Neural crest cell (in vitro differentiated cells): ENCODE measurements at regions not wholly inside any gene's neighbourhood (a gene's known extent, or its start where the extent isn't known, plus 50 kb on each side); places are given as distances from the start of the nearest gene placed in this dataset.

ENCODE experiments used
- DNase-seq: peaks from one replicate; pipeline ENCODE4 v3.0.0; 2021; ENCODE audit warnings: low read depth, mixed read lengths, low spot score
- H3K27ac Mint-ChIP-seq: one replicate; pipeline ENCODE4 v1.8.0; 2021; ENCODE audit warnings: mild to moderate bottlenecking, mixed read lengths; ENCODE audit not compliant: unreplicated experiment
- H3K27me3 Mint-ChIP-seq: 2 replicates; pipeline ENCODE4 v1.8.0; 2021; ENCODE audit warnings: low read depth, mild to moderate bottlenecking, mixed read lengths
- H3K36me3 Mint-ChIP-seq: 2 replicates; pipeline ENCODE4 v1.8.0; 2021; ENCODE audit warnings: low read depth, mild to moderate bottlenecking, mixed read lengths
- H3K4me1 Mint-ChIP-seq: 2 replicates; pipeline ENCODE4 v1.8.0; 2021; ENCODE audit warnings: mixed read lengths
- H3K4me3 Mint-ChIP-seq: one replicate; pipeline ENCODE4 v1.8.0; 2021; ENCODE audit warnings: mild to moderate bottlenecking, mixed read lengths
- H3K9me3 Mint-ChIP-seq: 2 replicates; pipeline ENCODE4 v1.8.0; 2021; ENCODE audit warnings: mixed read lengths
- TF ChIP-seq, protein P1 (sequence below): fragments of 200-600 bp; sonication (generic); conservative IDR thresholded peaks from 2 replicates; pipeline ENCODE4 v1.5.0; 2021; ENCODE audit warnings: antibody characterized with exemption, mild to moderate bottlenecking

DNA sequence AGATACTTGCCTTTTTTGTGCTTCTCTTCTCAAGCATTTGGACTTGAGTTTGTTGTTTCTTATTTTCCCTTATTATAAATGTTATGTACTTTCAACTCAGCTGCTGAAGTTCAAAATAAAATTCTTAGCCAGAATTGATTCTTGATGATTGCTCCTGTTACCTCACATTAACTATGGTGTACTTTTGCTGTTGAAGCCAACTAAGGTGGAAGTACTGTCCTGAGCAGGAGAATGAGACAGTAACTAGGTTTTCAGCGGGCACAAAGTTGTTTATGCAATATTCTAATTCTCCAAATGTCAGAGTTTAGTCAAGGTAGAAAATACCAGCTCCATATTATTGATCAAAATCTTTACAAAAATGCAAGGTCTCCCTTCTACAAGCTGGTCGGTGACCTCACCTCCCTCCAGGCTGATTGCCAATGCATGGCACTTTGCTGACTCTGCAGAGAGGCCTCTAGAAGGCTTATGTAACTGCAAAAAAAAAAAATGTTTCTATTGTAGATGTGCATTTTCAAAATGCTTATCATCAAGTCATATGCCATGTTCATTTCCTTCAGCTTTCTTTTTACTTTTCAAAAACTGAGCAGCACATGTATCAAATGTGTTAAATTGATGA lies 1783.5 kb upstream of the WWC1 start:
- DNase-seq: no peak
- TF ChIP-seq, protein P1, sequence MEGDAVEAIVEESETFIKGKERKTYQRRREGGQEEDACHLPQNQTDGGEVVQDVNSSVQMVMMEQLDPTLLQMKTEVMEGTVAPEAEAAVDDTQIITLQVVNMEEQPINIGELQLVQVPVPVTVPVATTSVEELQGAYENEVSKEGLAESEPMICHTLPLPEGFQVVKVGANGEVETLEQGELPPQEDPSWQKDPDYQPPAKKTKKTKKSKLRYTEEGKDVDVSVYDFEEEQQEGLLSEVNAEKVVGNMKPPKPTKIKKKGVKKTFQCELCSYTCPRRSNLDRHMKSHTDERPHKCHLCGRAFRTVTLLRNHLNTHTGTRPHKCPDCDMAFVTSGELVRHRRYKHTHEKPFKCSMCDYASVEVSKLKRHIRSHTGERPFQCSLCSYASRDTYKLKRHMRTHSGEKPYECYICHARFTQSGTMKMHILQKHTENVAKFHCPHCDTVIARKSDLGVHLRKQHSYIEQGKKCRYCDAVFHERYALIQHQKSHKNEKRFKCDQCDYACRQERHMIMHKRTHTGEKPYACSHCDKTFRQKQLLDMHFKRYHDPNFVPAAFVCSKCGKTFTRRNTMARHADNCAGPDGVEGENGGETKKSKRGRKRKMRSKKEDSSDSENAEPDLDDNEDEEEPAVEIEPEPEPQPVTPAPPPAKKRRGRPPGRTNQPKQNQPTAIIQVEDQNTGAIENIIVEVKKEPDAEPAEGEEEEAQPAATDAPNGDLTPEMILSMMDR: no peak
- Mint-ChIP-seq H3K27me3 (no peaks in the 10 kb centered on the region), H3K4me3 (no peak overlapping the region), H3K4me1 (peaks cover 5% of the 10 kb centered on the region), H3K36me3 (no peaks in the 10 kb centered on the region), H3K9me3 (peaks cover 4% of the 10 kb centered on the region), H3K27ac (no peak overlapping the region)

DNA sequence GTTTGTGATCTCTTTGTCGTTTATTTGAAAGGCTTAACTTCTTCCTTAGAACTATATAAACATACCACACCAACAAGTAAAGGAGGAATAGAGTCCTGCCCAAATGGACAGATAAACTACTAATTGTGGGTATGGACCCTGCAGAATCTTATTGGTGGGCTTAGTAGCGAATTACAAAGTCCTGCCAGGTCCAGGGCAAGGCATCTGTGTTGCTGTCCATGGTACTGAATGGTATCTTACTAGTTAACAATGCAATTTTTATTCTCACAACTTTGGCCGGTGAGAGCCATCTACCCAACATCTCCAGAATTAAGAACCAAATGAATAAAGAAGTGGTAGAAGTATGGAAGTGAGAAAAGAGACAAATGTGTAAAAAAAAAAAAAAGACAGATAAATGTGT lies 1782.4 kb upstream of the WWC1 start:
- Mint-ChIP-seq H3K9me3 (peaks cover 4% of the 10 kb centered on the region), H3K36me3 (no peaks in the 10 kb centered on the region), H3K27me3 (no peaks in the 10 kb centered on the region), H3K27ac (no peak overlapping the region), H3K4me1 (peaks cover 5% of the 10 kb centered on the region), H3K4me3 (no peak overlapping the region)
- DNase-seq: peak; percentile 5
- TF ChIP-seq, protein P1: no peak

DNA sequence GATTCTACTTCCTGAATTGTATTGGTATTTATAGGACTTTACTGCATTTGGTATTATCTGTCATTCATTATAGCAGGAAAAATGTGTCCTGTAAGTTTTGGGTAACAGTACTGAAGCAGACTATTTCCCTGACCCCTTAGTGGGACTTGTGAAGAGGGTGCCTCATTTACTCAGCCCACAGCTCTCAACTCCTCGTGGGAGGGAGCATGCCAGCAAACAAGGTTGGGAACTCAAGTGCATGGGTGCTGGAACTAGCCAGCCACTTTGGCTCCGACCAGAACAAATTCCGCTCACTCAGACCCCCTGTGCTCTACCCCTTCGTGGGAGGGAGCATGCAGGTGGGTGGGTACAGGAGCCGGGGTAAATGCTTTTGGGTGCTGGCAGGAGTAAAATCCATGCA lies 1773.5 kb upstream of the WWC1 start:
- H3K4me3 Mint-ChIP-seq: no peak overlapping the region

DNA sequence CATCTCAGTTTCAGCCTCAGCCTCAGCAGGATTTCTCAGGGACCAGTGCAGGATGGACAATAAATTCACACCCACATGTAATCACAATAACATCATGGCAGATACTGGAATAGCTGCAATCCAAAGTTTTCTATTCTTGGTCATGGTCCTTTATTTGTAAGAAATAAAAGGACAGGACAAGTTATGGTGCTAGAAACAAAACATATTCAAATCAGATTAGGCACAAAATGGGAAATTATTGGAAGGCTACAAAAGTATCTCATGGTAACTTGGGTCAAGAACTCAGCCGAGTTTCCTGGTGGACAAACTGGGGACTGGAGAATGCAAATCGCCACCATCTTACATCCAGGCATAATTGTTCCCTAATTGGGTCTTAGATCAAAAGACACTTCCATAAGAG lies 1768.2 kb upstream of the WWC1 start:
- DNase-seq: no peak
- Mint-ChIP-seq H3K27me3 (no peaks in the 10 kb centered on the region), H3K4me1 (peaks cover 4% of the 10 kb centered on the region), H3K4me3 (no peak overlapping the region), H3K36me3 (no peaks in the 10 kb centered on the region), H3K27ac (no peak overlapping the region), H3K9me3 (no peaks in the 10 kb centered on the region)
- TF ChIP-seq, protein P1: no peak

More for the DNA sequence above, 1773.5 kb upstream of the WWC1 start:
- Mint-ChIP-seq H3K27ac (no peak overlapping the region), H3K27me3 (no peaks in the 10 kb centered on the region), H3K4me1 (peaks cover 4% of the 10 kb centered on the region), H3K9me3 (no peaks in the 10 kb centered on the region), H3K36me3 (no peaks in the 10 kb centered on the region)
- TF ChIP-seq, protein P1: no peak
- DNase-seq: no peak

DNA sequence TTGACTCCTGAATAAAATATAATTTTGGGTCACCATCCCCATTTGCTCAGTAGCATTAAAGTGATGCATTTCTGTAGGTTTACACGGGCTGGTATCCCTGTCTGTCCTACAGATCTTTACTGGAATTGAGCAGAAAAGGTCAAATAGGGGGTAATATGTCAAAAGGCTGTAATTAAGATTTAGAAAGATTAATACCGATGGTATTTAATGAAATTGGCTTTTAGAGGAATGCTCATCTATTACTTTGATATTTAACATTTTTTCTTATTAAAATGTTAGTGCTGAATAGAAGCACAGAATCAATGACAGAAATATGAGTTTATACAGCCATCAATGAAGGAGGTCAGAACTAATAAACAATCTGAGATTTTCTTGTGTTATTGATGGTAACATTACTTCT lies 1762.2 kb upstream of the WWC1 start:
- DNase-seq: no peak
- H3K36me3 Mint-ChIP-seq: no peaks in the 10 kb centered on the region
- no peaks in the 10 kb centered on the region for H3K27me3 Mint-ChIP-seq
- H3K4me1 Mint-ChIP-seq: no peaks in the 10 kb centered on the region
- TF ChIP-seq, protein P1: no peak
- H3K27ac Mint-ChIP-seq: no peak overlapping the region
- H3K4me3 Mint-ChIP-seq: no peak overlapping the region
- H3K9me3 Mint-ChIP-seq: no peaks in the 10 kb centered on the region
